ENCODE measurements at regions not wholly inside any gene's neighbourhood (a gene's known extent, or its start where the extent isn't known, plus 50 kb on each side); places are given as distances from the start of the nearest gene placed in this dataset.
"Not testable (repeated sequence)": the region's sequence is repeated elsewhere in the genome, so short reads cannot be mapped to it uniquely, and the experiment has no call there.

GRCh38 chr11:3454844-3455243, 75.9 kb upstream of the ZNF195 start:
- H3K9me3 ChIP-seq (ENCODE audit: control insufficient read depth, low read length); H3K27me3 ChIP-seq (ENCODE audit: control insufficient read depth, insufficient read depth, low read length); H3K4me3 ChIP-seq (ENCODE audit: low read length); H3K36me3 ChIP-seq (ENCODE audit: control insufficient read depth, insufficient read depth, low read length); H3K9ac ChIP-seq (ENCODE audit: low read length); H3K4me1 ChIP-seq (ENCODE audit: control insufficient read depth, insufficient read depth, low read length): not testable (repeated sequence)

- H3K4me3 ChIP-seq (ENCODE audit: low read length); H3K4me1 ChIP-seq (ENCODE audit: control insufficient read depth, insufficient read depth, low read length); H3K36me3 ChIP-seq (ENCODE audit: control insufficient read depth, insufficient read depth, low read length); H3K9me3 ChIP-seq (ENCODE audit: control insufficient read depth, low read length); H3K9ac ChIP-seq (ENCODE audit: low read length); H3K27me3 ChIP-seq (ENCODE audit: control insufficient read depth, insufficient read depth, low read length): not testable (repeated sequence)
Measured at GRCh38 chr11:3453596-3454256, 74.8 kb upstream of the ZNF195 start.

GRCh38 chr11:3450822-3451221, 71.9 kb upstream of the ZNF195 start:
- not testable (repeated sequence) for H3K9ac ChIP-seq (ENCODE audit: low read length); H3K4me3 ChIP-seq (ENCODE audit: low read length); H3K4me1 ChIP-seq (ENCODE audit: control insufficient read depth, insufficient read depth, low read length); H3K27me3 ChIP-seq (ENCODE audit: control insufficient read depth, insufficient read depth, low read length); H3K9me3 ChIP-seq (ENCODE audit: control insufficient read depth, low read length); H3K36me3 ChIP-seq (ENCODE audit: control insufficient read depth, insufficient read depth, low read length)

- not testable (repeated sequence) for H3K4me1 ChIP-seq (ENCODE audit: control insufficient read depth, insufficient read depth, low read length); H3K9me3 ChIP-seq (ENCODE audit: control insufficient read depth, low read length); H3K36me3 ChIP-seq (ENCODE audit: control insufficient read depth, insufficient read depth, low read length); H3K4me3 ChIP-seq (ENCODE audit: low read length); H3K27me3 ChIP-seq (ENCODE audit: control insufficient read depth, insufficient read depth, low read length); H3K9ac ChIP-seq (ENCODE audit: low read length)
Measured at GRCh38 chr11:3445535-3445934, 66.6 kb upstream of the ZNF195 start.

- H3K4me3 ChIP-seq (ENCODE audit: low read length); H3K9me3 ChIP-seq (ENCODE audit: control insufficient read depth, low read length); H3K9ac ChIP-seq (ENCODE audit: low read length); H3K36me3 ChIP-seq (ENCODE audit: control insufficient read depth, insufficient read depth, low read length); H3K27me3 ChIP-seq (ENCODE audit: control insufficient read depth, insufficient read depth, low read length); H3K4me1 ChIP-seq (ENCODE audit: control insufficient read depth, insufficient read depth, low read length): not testable (repeated sequence)
Measured at GRCh38 chr11:3444420-3444744, 65.4 kb upstream of the ZNF195 start.

- H3K9me3 ChIP-seq (ENCODE audit: control insufficient read depth, low read length); H3K4me3 ChIP-seq (ENCODE audit: low read length); H3K9ac ChIP-seq (ENCODE audit: low read length): not testable (repeated sequence)
Measured at GRCh38 chr11:3443700-3444419, 64.9 kb upstream of the ZNF195 start.

GRCh38 chr11:3437441-3437840, 58.5 kb upstream of the ZNF195 start:
- not testable (repeated sequence) for H3K36me3 ChIP-seq (ENCODE audit: control insufficient read depth, insufficient read depth, low read length); H3K4me3 ChIP-seq (ENCODE audit: low read length)

More at GRCh38 chr11:3443700-3444419, 64.9 kb upstream of the ZNF195 start:
- not testable (repeated sequence) for H3K36me3 ChIP-seq (ENCODE audit: control insufficient read depth, insufficient read depth, low read length); H3K27me3 ChIP-seq (ENCODE audit: control insufficient read depth, insufficient read depth, low read length); H3K4me1 ChIP-seq (ENCODE audit: control insufficient read depth, insufficient read depth, low read length)

GRCh38 chr11:3434976-3435375, 56.0 kb upstream of the ZNF195 start:
- Histone ChIP-seq H3K4me1 (ENCODE audit: control insufficient read depth, insufficient read depth, low read length) (no peaks in the 10 kb centered on the region), H3K9me3 (ENCODE audit: control insufficient read depth, low read length) (no peaks in the 10 kb centered on the region), H3K9ac (ENCODE audit: low read length) (no peak overlapping the region), H3K36me3 (ENCODE audit: control insufficient read depth, insufficient read depth, low read length) (no peaks in the 10 kb centered on the region), H3K27me3 (ENCODE audit: control insufficient read depth, insufficient read depth, low read length) (no peaks in the 10 kb centered on the region), H3K4me3 (ENCODE audit: low read length) (no peak overlapping the region)

More at GRCh38 chr11:3437441-3437840, 58.5 kb upstream of the ZNF195 start:
- H3K9ac ChIP-seq (ENCODE audit: low read length); H3K4me1 ChIP-seq (ENCODE audit: control insufficient read depth, insufficient read depth, low read length); H3K9me3 ChIP-seq (ENCODE audit: control insufficient read depth, low read length); H3K27me3 ChIP-seq (ENCODE audit: control insufficient read depth, insufficient read depth, low read length): not testable (repeated sequence)

GRCh38 chr11:3429191-3429590, 50.2 kb upstream of the ZNF195 start:
- not testable (repeated sequence) for H3K36me3 ChIP-seq (ENCODE audit: control insufficient read depth, insufficient read depth, low read length); H3K4me1 ChIP-seq (ENCODE audit: control insufficient read depth, insufficient read depth, low read length); H3K9ac ChIP-seq (ENCODE audit: low read length); H3K27me3 ChIP-seq (ENCODE audit: control insufficient read depth, insufficient read depth, low read length); H3K4me3 ChIP-seq (ENCODE audit: low read length); H3K9me3 ChIP-seq (ENCODE audit: control insufficient read depth, low read length)
